Endothelial cell of umbilical vein (primary cell): ENCODE measurements at regions not wholly inside any gene's neighbourhood (a gene's known extent, or its start where the extent isn't known, plus 50 kb on each side); places are given as distances from the start of the nearest gene placed in this dataset.

Experiments
- BruUV-seq: library from RNA; stranded (reverse); fragments of 400-500 nt; replicated peaks from 2 replicates; lab custom pipeline; 2021; lab: Mats Ljungman, UMichigan
- CTCF ChIA-PET: fragments of 300-600, 350-600 bp; sonication (Branson Sonifier 250); formaldehyde crosslinking; loops from one replicate; lab custom pipeline; 2021; ENCODE audit warnings: antibody characterized with exemption, inconsistent platforms; lab: Charles Lee
- POLR2A ChIA-PET: fragments of 300-600, 350-600 bp; sonication (Branson Sonifier 250); formaldehyde crosslinking; loops from one replicate; lab custom pipeline; 2021; ENCODE audit warnings: antibody characterized with exemption, inconsistent platforms; lab: Charles Lee
- DNase-seq: peaks from one replicate; pipeline ENCODE4 v3.0.0-alpha.2; 2011; ENCODE audit warnings: low read depth, low spot score
- FAIRE-seq: peaks from 2 replicates; lab custom pipeline; 2011; peaks lifted over from hg19 to GRCh38; lab: Jason Lieb, UNC
- H2AFZ ChIP-seq: 2 replicates; pipeline ENCODE4 v1.6.0; 2012; ENCODE audit warnings: low read depth, low read length, control low read depth, inconsistent platforms
- H3K27ac ChIP-seq: 2 replicates; pipeline ENCODE4 v1.5.1; 2011; ENCODE audit warnings: low read depth, mild to moderate bottlenecking, control low read depth, low read length, moderate library complexity; ENCODE audit not compliant: insufficient read depth
- H3K27me3 ChIP-seq, 2 experiments: 2 replicates each; pipeline versions ENCODE4 v1.6.0 to v1.6.1; 2011; ENCODE audit warnings: low read length in 2 of 2, mixed read lengths in 1 of 2; ENCODE audit not compliant: control insufficient read depth in 2 of 2, insufficient read depth in 2 of 2
- H3K36me3 ChIP-seq, 2 experiments: 2 replicates in 1 of 2; 3 replicates in 1 of 2; pipeline ENCODE4 v1.5.1; 2011; ENCODE audit warnings: low read length in 2 of 2, mild to moderate bottlenecking in 1 of 2, moderate library complexity in 1 of 2; ENCODE audit not compliant: control insufficient read depth in 2 of 2, insufficient read depth in 2 of 2; ENCODE audit errors: extremely low read depth in 1 of 2
- H3K4me1 ChIP-seq: 3 replicates; pipeline ENCODE4 v1.5.1; 2011; ENCODE audit warnings: mild to moderate bottlenecking, low read length; ENCODE audit not compliant: control insufficient read depth, insufficient read depth; ENCODE audit errors: extremely low read depth
- H3K4me2 ChIP-seq: 2 replicates; pipeline ENCODE4 v1.6.1; 2011; ENCODE audit warnings: low read length, control low read depth, mixed read lengths; ENCODE audit not compliant: insufficient read depth
- H3K4me3 ChIP-seq, 3 experiments: fragments of 200-600 bp in 1 of 3; sonication (generic), shearing (Covaris generic) in 1 of 3; replicated peaks in 1 of 3; 2 replicates each; pipeline ENCODE4 v1.5.1; 2011 to 2016; ENCODE audit warnings: control low read depth in 3 of 3, low read length in 3 of 3, mild to moderate bottlenecking in 2 of 3, inconsistent platforms in 1 of 3, low read depth in 1 of 3, moderate library complexity in 1 of 3; ENCODE audit not compliant: insufficient read depth in 1 of 3
- H3K79me2 ChIP-seq: 2 replicates; pipeline ENCODE4 v1.6.0; 2012; ENCODE audit warnings: low read length, inconsistent platforms; ENCODE audit not compliant: control insufficient read depth, insufficient read depth
- H3K9ac ChIP-seq: replicated peaks from 2 replicates; pipeline ENCODE3; 2011; ENCODE audit warnings: low read length, control low read depth; ENCODE audit not compliant: insufficient read depth; ENCODE audit errors: extremely low read depth
- H3K9me1 ChIP-seq: replicated peaks from 3 replicates; pipeline ENCODE4 v1.6.0; 2011; ENCODE audit warnings: mild to moderate bottlenecking, low read length; ENCODE audit not compliant: control insufficient read depth, insufficient read depth; ENCODE audit errors: extremely low read depth
- H3K9me3 ChIP-seq: replicated peaks from 2 replicates; pipeline ENCODE4 v1.5.1; 2012; ENCODE audit warnings: low read length, inconsistent platforms; ENCODE audit not compliant: control insufficient read depth, insufficient read depth
- H4K20me1 ChIP-seq: replicated peaks from 2 replicates; pipeline ENCODE3; 2011; ENCODE audit warnings: mild to moderate bottlenecking, low read length; ENCODE audit not compliant: control insufficient read depth, insufficient read depth; ENCODE audit errors: extremely low read depth
- CTCF ChIP-seq, 2 donors: IDR thresholded peaks; 1 replicate in 1 of 2; 2 replicates in 1 of 2; pipeline ENCODE4 v1.5.1; 2011; ENCODE audit warnings: low read length in 2 of 2, mild to moderate bottlenecking in 2 of 2, moderate library complexity in 2 of 2, control low read depth in 1 of 2, inconsistent platforms in 1 of 2, low read depth in 1 of 2; ENCODE audit not compliant: insufficient read depth in 1 of 2; ENCODE audit errors: extremely low read depth in 1 of 2
- EZH2 ChIP-seq: IDR thresholded peaks from 2 replicates; pipeline ENCODE4 v1.6.1; 2012; ENCODE audit warnings: borderline replicate concordance, low read depth, mild to moderate bottlenecking, moderate library complexity, low read length, inconsistent platforms; ENCODE audit not compliant: severe bottlenecking
- FOS ChIP-seq: IDR thresholded peaks from 2 replicates; pipeline ENCODE4 v1.6.1; 2011; ENCODE audit warnings: mild to moderate bottlenecking, low read length, moderate library complexity, borderline replicate concordance; ENCODE audit not compliant: insufficient read depth
- GATA2 ChIP-seq: IDR thresholded peaks from 2 replicates; pipeline ENCODE4 v1.7.0; 2011; ENCODE audit warnings: low read depth, mild to moderate bottlenecking, moderate library complexity, mixed read lengths, low read length; ENCODE audit not compliant: insufficient read length, insufficient read depth
- MAX ChIP-seq: IDR thresholded peaks from 2 replicates; pipeline ENCODE4 v1.6.1; 2011; ENCODE audit not compliant: insufficient read depth, insufficient read length
- MYC ChIP-seq: IDR thresholded peaks from one replicate; pipeline ENCODE4 v1.6.1; 2011; ENCODE audit warnings: mild to moderate bottlenecking, low read depth, low read length
- POLR2A ChIP-seq: IDR thresholded peaks from 2 replicates; pipeline ENCODE4 v1.6.1; 2012; ENCODE audit warnings: low read depth, mild to moderate bottlenecking, control low read depth, low read length
- POLR2AphosphoS5 ChIP-seq: IDR thresholded peaks from 2 replicates; pipeline ENCODE4 v1.6.1; 2012; ENCODE audit warnings: low read depth, mild to moderate bottlenecking, control low read depth, low read length, moderate library complexity; ENCODE audit not compliant: insufficient read depth
- dilution Hi-C: fragments of 300-500 bp; cut with MboI; formaldehyde crosslinking; loops from one replicate; pipeline ENCODE4 v1.15.0; 2019; ENCODE audit warnings: low sequenced_read_pairs; ENCODE audit not compliant: extremely low pct_ligation_motif_present
- intact Hi-C: fragments of 100-400 bp; cut with micrococcal nuclease; formaldehyde crosslinking; loops from one replicate; pipeline ENCODE4 v1.10.0; 2022

- TF ChIP-seq EZH2 (no peak), FOS (no peak), POLR2AphosphoS5 (no peak)
- H3K9me1 ChIP-seq = no peaks in the 10 kb centered on the region
- peaks cover 2% of the 10 kb centered on the region for H3K4me1 ChIP-seq
- no peak overlapping the region for H2AFZ ChIP-seq
- no peak overlapping the region for H3K4me2 ChIP-seq
- no peak overlapping the region for H3K9ac ChIP-seq
- H3K27me3 ChIP-seq = no peaks in the 10 kb centered on the region
- no peak overlapping the region for H3K27ac ChIP-seq
- intact Hi-C loops (no loop called here), dilution Hi-C loops (no loop called here)
- no peaks in the 10 kb centered on the region for H3K9me3 ChIP-seq
- CTCF ChIA-PET = interaction anchor here (0.9 kb wide), 1 partner anchor 29 kb away, joined by 3 read pairs; no protein-coding TSS in a partner anchor
- H4K20me1 ChIP-seq = no peaks in the 10 kb centered on the region
- FAIRE-seq (no peak), DNase-seq (no peak)
- no peaks in the 10 kb centered on the region for H3K79me2 ChIP-seq
- no TSS peak for BruUV-seq
- POLR2A ChIA-PET = no interaction called here
- no peak overlapping the region for H3K4me3 ChIP-seq
- H3K36me3 ChIP-seq = no peaks in the 10 kb centered on the region
Observed at GRCh38 chr10:43320226-43320625, 51.2 kb upstream of the FXYD4 start.

- H3K9ac ChIP-seq = no peak overlapping the region
- H3K4me1 ChIP-seq = peaks cover 2% of the 10 kb centered on the region
- no peaks in the 10 kb centered on the region for H4K20me1 ChIP-seq
- CTCF ChIA-PET = interaction anchor here (0.5 to 1.6 kb wide), 3 partner anchors 26 to 116 kb away, joined by 3 read pairs; no protein-coding TSS in a partner anchor
- TF ChIP-seq EZH2 = no peak
- TF ChIP-seq POLR2A = no peak
- TF ChIP-seq MYC = no peak
- TF ChIP-seq GATA2 = no peak
- TF ChIP-seq MAX = no peak
- no peak for TF ChIP-seq CTCF (IDR thresholded peaks at IDR 0.05; ENCODE audit: extremely low read depth in 1 of 2, insufficient read depth in 1 of 2, low read depth in 1 of 2, low read length in 2 of 2)
- no peak for TF ChIP-seq POLR2AphosphoS5
- H3K27ac ChIP-seq = no peak overlapping the region
- no peak overlapping the region for H3K4me3 ChIP-seq
- H2AFZ ChIP-seq = no peak overlapping the region
- BruUV-seq = no TSS peak
- no peaks in the 10 kb centered on the region for H3K79me2 ChIP-seq
- POLR2A ChIA-PET = no interaction called here
- DNase-seq (no peak), FAIRE-seq (no peak)
- no peaks in the 10 kb centered on the region for H3K9me3 ChIP-seq
- H3K36me3 ChIP-seq = no peaks in the 10 kb centered on the region
- H3K4me2 ChIP-seq = no peak overlapping the region
- dilution Hi-C loops = no loop called here
- no peaks in the 10 kb centered on the region for H3K27me3 ChIP-seq
- H3K9me1 ChIP-seq = no peaks in the 10 kb centered on the region
- intact Hi-C loops = no loop called here
Observed at GRCh38 chr10:43318976-43319960, 52.2 kb upstream of the FXYD4 start.
